ENCODE measurements at regions not wholly inside any gene's neighbourhood (a gene's known extent, or its start where the extent isn't known, plus 50 kb on each side); places are given as distances from the start of the nearest gene placed in this dataset.

GRCh38 chr4:120525106-120525505 lies 397.4 kb downstream of the PRDM5 start:
- DNase-seq, result no peak

- DNase-seq, result no peak
Measured at GRCh38 chr4:120524237-120524636, 398.3 kb downstream of the PRDM5 start.

- DNase-seq, result no peak
Measured at GRCh38 chr4:120520761-120521160, 401.8 kb downstream of the PRDM5 start.

GRCh38 chr4:120517966-120518365 lies 404.6 kb downstream of the PRDM5 start:
- DNase-seq, result peak; percentile 59

DNA sequence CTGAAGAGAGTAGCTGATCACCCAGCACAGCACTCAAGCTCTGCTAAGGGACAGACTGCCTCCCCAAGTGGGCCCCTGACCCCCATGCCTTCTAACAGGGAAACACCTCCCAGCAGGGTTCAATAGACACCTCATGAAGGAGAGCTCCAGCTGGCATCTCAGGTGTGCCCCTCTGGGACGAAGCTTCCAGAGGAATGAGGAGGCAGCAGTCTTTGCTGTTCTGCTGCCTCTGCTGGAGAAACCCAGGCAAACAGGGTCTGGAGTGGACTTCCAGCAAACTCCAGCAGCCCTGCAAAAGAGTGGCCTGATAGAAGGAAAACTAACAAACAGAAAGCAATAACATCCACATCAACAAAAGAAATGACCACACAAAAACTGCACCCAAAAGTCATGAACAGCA lies 412.8 kb downstream of the PRDM5 start:
- DNase-seq, result no peak

DNA sequence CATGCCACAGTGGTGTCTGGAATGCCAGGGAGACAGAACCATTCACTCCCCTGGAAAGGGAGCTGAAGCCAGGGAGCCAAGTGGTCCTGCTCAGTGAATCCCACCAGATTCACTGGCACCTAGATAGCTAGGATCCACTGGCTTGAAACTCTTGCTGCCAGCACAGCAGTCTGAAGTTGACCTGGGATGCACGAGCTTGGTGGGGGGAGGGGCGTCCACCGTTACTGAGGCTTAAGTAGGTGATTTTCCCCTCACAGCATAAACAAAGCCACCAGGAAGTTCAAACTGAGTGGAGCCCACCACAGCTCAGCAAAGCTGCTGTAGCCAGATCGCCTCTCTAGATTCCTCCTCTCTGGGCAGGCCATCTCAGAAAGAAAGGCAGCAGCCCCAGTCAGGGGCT lies 413.3 kb downstream of the PRDM5 start:
- no peak for DNase-seq

GRCh38 chr4:120508036-120508435 lies 414.5 kb downstream of the PRDM5 start:
- no peak for DNase-seq

GRCh38 chr4:120506536-120506935 lies 416.0 kb downstream of the PRDM5 start:
- no peak for DNase-seq

DNA sequence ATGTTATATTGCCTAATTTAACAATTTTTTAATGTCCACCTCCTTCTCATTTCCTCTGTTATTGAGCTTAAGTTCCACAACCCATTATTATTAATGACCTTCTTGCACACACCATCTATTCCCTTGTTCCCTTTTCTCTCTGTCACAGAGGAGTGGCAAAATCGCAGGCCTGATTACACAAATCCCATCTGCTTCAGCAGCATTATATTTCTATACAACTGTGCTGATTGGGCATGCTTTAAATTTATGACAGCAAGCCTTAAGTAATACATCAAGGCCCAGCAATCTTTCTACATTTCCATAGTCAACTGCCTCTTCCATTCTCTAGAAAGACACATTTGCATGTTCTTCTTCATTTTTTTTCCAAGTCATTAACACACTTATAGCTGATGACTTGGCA lies 423.8 kb downstream of the PRDM5 start:
- DNase-seq, result no peak

DNA sequence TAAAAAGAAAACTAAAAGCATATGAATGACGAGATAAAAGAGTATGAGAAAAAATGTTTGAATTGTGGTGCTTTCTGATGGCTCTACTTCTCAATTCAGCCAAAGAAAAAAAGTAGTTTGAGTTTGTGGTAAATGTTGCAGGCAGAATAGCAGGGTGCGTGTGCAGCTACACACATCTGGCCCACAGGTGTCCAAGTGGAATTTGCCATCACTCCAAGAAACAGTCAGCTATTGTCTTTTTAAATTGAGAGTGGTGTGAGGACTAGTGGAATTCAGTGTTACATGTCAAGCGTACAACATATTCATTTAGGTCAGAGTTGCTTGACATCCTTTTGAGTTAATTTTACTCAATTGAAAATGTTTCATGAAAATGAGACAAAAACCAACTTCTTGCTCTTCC lies 424.8 kb upstream of the MAD2L1 start:
- no peak for DNase-seq

DNA sequence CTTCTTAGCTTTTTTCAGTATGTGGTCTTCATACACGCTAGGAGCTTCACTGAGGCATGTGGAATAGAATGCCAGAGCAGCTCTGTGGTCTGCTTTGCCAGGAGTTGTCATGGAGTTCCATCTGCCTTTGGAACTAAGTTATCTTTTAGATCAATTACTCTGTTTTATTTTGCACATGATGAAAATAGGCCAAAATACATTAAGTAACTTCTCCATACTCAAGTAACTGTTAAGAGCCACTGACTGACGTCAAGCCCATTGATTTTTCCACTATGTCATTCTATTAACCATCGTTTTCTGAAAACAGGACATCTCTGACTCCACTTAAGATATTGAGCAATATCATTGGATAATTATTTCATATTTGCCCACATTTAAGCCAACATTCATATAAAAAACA lies 415.1 kb upstream of the MAD2L1 start:
- no peak for DNase-seq

GRCh38 chr4:120472447-120473131 lies 405.9 kb upstream of the MAD2L1 start:
- DNase-seq, result no peak

GRCh38 chr4:120466429-120466828 lies 399.8 kb upstream of the MAD2L1 start:
- DNase-seq, result peak; percentile 42

GRCh38 chr4:120454788-120455187 lies 388.1 kb upstream of the MAD2L1 start:
- DNase-seq, result no peak

DNA sequence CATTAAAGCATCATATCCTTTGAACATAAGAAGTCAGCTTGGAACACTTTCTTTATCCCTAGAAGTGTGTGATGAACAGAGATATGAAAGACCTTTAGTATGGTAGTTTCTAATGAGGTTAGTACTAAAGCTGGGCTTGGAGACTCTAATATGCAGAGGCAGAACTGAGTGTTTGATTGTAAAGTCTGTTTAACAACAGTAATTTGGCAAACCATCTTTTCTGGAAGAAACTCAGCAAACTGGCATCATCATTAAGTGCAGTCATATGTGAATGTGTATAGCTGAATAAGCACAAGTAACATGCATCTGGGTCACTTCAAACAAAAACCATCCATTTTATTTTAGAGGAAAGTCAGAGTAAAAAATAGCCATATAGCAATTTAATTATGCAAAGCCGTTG lies 385.9 kb upstream of the MAD2L1 start:
- no peak for DNase-seq

DNA sequence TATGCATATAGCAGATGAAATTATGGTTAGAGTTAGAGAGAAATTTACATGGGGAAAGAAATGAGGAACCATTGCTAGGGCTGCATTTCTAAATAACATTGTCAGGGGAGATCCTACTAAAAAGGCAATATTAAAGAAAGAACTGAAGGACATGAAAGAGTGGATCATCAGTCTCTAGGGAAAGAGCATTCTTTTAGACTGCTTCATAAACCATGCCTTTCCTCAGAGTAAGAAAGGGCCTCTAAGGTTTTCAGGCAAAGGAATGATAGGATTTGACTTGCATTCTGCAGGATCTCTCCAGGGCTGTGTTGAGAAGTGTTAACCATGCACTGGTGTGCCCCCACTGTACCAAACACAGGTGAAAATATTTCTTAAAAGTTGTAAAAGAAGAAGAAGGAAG lies 385.4 kb upstream of the MAD2L1 start:
- DNase-seq, result no peak

DNA sequence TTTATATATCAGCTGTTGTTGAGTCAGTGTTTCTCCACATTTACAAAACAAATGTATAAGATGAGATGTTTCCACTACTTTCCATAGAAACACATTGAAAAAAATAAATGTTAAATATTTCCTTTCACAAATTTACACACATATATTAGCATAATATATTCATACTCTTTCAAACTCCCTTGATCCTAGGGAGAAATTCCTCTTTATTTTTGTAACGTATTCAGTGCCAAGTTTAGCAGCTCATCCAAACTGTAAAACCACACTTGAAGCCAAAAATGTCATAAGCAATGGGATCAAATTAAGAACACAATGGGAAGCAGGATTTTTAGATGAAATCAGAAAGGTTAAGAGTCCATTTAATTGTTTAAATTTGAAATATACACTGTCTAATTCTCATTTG lies 381.1 kb upstream of the MAD2L1 start:
- DNase-seq, result no peak

DNA sequence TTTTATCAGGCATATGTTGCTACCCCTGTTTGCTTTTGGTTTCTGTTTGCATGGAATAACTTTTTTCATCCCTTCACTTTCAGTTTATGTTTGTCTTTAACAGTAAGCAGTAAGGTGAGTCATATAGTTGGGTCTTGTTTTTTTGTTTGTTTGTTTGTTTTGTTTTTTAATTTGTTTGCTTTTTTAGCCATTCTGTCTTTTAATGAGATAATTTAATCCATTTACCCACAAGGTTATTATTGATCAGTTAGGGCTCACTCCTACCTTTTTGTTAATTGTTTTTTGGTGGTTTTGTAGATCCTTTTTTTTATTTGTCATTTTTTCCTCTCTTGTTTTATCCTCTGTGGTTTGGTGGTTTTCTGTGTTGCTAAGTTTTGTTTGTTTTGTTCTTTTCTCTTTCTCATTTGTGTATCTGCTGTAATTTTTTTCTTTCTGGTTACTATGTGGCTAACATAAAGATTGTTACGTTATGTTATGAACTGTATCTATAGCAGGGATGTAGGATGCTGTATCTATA lies 379.5 kb upstream of the MAD2L1 start:
- no peak for DNase-seq

DNA sequence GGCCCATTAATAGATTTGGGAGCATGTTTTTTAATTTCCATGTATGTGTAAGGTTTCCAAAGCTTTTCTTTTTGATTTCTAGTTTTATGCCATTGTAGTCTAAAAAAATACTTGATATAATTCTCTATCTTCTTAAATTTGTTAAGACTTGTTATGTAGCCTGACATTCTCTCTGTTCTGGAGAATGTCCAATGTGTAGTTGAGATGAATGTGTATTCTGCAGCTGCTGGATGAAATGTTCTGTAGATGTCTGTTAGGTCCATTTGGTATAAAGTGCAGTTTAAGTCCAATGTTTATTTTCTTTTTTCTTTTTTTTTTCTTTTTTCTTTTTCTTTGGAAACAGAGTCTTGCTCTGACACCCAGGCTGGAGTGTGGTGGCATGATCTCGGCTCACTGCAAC lies 378.5 kb upstream of the MAD2L1 start:
- no peak for DNase-seq

GRCh38 chr4:120443116-120443515 lies 376.5 kb upstream of the MAD2L1 start:
- DNase-seq, result no peak

DNA sequence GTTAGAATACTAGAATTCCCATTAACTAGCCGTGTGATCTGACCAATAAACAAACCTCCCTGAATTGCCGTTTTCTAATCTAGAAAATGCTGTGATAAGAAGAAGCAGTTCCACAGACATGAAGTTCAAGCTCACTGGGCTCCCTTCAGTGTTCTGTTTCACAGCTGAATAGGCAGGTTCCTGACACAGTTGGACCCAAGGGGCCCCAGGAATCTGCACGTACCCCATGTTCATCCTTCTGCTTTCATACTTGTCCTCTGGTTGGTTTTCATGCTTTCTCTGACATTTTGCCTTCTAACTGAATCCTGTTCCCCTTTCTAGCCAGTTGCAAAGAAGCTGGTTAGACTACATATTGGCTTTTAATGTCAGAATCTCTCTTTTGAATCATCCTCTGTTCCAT lies 374.1 kb upstream of the MAD2L1 start:
- DNase-seq, result no peak

- DNase-seq, result no peak
Measured at GRCh38 chr4:120435179-120435578, 368.5 kb upstream of the MAD2L1 start.

DNA sequence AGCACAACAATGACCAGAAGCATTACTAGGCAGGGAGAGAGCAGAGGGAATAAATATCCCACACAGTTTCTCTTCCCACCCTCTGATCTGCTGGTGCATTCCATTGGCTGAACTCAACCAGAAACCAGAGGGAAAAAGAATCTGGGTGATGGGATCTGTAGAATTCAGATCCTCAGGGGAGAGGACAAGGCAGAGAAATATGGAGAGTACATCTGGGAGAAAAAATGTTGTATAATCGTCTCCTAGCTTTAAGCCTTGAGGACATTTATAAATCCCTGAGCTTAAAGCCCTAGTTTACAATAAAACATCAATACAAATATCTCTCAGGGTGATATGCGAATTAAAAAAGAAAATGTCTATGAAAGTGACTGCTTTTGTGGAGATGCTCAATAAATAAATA lies 368.1 kb upstream of the MAD2L1 start:
- DNase-seq, result no peak

DNA sequence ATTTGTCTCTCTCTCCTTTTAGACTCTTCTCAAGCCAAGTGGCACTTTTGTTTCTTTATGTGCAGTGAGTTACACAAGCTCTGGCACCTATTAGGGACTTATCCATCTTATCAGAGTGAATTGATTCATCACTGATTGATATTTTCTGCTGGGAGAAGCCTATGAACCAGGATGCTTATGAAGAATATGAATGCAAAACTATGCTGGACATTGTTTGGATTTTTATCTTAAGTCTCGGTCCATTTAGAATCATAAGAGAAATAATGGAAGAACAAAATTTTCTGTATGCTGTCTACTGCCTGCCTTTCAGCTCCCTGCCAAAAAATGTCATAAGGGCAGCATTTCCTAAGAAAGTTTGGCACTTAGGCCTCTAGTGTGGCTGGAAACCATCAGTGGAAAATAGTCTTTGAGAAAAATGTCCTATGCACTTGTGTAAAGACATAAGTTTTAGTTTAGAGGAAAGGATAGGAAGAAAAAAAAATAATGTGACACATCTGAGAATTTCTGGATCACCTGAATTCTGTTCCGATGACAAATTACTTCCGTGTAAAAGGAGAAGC lies 365.7 kb upstream of the MAD2L1 start:
- no peak for DNase-seq

All from renal pelvis (tissue), 1 donor.